ENCODE measurements at regions not wholly inside any gene's neighbourhood (a gene's known extent, or its start where the extent isn't known, plus 50 kb on each side); places are given as distances from the start of the nearest gene placed in this dataset.

DNA sequence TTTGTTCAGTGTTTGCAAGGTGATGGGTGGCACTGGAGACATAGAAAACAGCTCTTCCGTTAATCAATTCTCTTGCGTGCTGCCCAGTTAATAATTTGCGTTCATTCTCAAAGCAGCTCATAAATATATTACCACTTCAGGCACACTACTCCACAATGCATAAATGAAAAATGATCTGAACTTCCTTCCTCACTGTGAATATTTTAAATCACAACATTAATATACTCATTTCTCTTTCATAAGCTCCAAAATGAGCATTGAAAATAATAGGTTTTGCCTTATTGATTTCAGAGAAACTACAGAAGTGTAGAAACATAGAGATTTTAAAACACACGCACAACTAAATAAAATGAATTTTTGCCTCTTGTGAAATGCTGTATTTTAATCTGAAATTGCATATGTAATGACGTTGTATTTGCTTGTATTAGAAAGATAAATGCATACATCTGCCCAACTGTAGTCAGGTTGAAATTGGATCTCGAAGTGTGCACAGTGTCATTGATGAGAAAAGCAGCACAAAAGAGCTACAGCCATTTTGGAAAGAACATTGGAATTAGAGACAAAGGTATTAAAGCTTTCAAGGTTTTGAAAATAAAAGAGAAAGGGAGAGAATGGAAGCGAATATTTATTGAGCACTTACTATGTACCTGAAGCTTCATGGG lies 350.5 kb downstream of the LPIN1 start:
- TF ChIP-seq, protein P1, sequence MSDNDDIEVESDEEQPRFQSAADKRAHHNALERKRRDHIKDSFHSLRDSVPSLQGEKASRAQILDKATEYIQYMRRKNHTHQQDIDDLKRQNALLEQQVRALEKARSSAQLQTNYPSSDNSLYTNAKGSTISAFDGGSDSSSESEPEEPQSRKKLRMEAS (IDR thresholded peaks at IDR 0.05; ENCODE audit: low read depth, low read length) = no peak
- TF ChIP-seq CTCF (IDR thresholded peaks at IDR 0.05; ENCODE audit: low read depth, low read length) = no peak
- TF ChIP-seq MYC (IDR thresholded peaks at IDR 0.05; ENCODE audit: low read depth, low read length) = no peak
